ENCODE measurements at regions not wholly inside any gene's neighbourhood (a gene's known extent, or its start where the extent isn't known, plus 50 kb on each side); places are given as distances from the start of the nearest gene placed in this dataset.

DNA sequence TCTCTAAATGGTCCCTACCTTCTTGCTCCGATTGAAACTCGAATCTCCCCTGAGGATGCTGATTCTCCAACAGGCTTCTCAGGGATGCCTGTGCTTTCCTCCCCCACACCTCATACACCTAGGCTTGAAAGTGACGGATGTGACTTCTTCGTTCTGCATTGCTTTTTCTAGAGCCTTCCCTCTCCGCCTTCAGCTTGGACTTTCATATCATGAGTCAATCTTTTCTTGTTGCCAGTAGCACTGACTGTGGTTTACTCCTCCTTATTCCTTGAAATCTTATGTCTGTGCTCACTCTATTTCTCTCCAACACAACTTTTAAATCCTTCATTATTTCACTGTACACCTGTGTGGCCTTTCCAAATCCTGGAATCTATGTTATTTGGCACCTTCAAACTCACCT is 451.4 kb downstream of the TMX3 start:
- H3K27ac Mint-ChIP-seq, result no peak overlapping the region
- DNase-seq (ENCODE audit: low spot score), result no peak
- H3K4me3 ChIP-seq, result no peak overlapping the region
- H3K9me3 Mint-ChIP-seq, result no peaks in the 10 kb centered on the region
- no peak overlapping the region for H3K4me2 ChIP-seq
- H3K27me3 ChIP-seq, result no peaks in the 10 kb centered on the region
- H3K4me1 Mint-ChIP-seq, result no peaks in the 10 kb centered on the region
- H3K79me2 ChIP-seq (ENCODE audit: low read depth), result no peaks in the 10 kb centered on the region
- H3K4me3 Mint-ChIP-seq, result no peak overlapping the region
- H3K27me3 Mint-ChIP-seq (ENCODE audit: insufficient read depth, low read depth), result no peaks in the 10 kb centered on the region
- H4K20me1 ChIP-seq (ENCODE audit: low read depth), result no peaks in the 10 kb centered on the region
- no peak overlapping the region for H3K9ac ChIP-seq
- H3K4me1 ChIP-seq, result no peaks in the 10 kb centered on the region
- TF ChIP-seq CTCF (IDR thresholded peaks at IDR 0.05), result no peak
- no peak for TF ChIP-seq EZH2 (IDR thresholded peaks at IDR 0.05)
- TF ChIP-seq EZH2phosphoT487 (IDR thresholded peaks at IDR 0.05), result no peak
- H3K27ac ChIP-seq, result no peak overlapping the region
- no peaks in the 10 kb centered on the region for H3K36me3 ChIP-seq
- no peak overlapping the region for H2AFZ ChIP-seq (replicated peaks)
- no peaks in the 10 kb centered on the region for H3K36me3 Mint-ChIP-seq
- H3F3A ChIP-seq (ENCODE audit: low read depth), result no peaks in the 10 kb centered on the region
- no peaks in the 10 kb centered on the region for H3K9me3 ChIP-seq (ENCODE audit: low read depth)

DNA sequence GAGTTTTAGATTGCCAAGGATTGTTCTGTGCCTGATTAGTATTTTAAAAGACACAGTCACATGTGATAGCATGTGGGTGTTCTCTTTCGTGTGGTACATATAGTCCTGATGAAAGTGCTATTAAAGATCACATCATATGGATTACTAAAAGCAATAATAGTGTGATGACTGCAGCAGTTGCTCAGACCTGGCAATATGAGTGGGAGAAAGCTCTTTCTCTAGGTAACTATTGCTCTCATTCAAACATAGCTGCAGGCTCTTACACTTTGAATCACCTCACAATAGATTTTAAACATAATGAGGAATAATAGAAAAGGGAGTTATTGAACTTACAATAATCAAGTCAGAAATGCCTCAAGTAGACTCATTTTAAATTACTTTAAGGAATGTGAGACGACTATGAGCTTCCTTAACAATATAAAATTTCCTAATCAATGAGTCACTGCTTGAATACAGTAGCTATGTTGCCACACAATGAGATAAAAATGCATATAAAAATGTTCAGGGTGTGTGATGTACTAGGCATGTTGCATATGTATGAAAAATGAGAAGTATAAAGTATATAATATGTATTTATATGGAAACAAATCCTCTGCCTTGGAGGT is 452.1 kb downstream of the TMX3 start:
- Mint-ChIP-seq H3K27me3 (ENCODE audit: insufficient read depth, low read depth) (no peaks in the 10 kb centered on the region), H3K9me3 (no peaks in the 10 kb centered on the region), H3K4me3 (no peak overlapping the region), H3K27ac (no peak overlapping the region), H3K36me3 (no peaks in the 10 kb centered on the region), H3K4me1 (no peaks in the 10 kb centered on the region)
- Histone ChIP-seq H3K4me1 (no peaks in the 10 kb centered on the region), H3K4me3 (no peak overlapping the region), H3K9me3 (ENCODE audit: low read depth) (no peaks in the 10 kb centered on the region), H3F3A (ENCODE audit: low read depth) (no peaks in the 10 kb centered on the region), H3K36me3 (no peaks in the 10 kb centered on the region), H3K27ac (no peak overlapping the region), H3K27me3 (no peaks in the 10 kb centered on the region), H3K4me2 (no peak overlapping the region), H2AFZ (replicated peaks) (no peak overlapping the region), H3K9ac (no peak overlapping the region), H4K20me1 (ENCODE audit: low read depth) (no peaks in the 10 kb centered on the region), H3K79me2 (ENCODE audit: low read depth) (no peaks in the 10 kb centered on the region)
- no peak for TF ChIP-seq CTCF (IDR thresholded peaks at IDR 0.05)
- no peak for TF ChIP-seq EZH2phosphoT487 (IDR thresholded peaks at IDR 0.05)
- TF ChIP-seq EZH2 (IDR thresholded peaks at IDR 0.05), result no peak
- no peak for DNase-seq (ENCODE audit: low spot score)

DNA sequence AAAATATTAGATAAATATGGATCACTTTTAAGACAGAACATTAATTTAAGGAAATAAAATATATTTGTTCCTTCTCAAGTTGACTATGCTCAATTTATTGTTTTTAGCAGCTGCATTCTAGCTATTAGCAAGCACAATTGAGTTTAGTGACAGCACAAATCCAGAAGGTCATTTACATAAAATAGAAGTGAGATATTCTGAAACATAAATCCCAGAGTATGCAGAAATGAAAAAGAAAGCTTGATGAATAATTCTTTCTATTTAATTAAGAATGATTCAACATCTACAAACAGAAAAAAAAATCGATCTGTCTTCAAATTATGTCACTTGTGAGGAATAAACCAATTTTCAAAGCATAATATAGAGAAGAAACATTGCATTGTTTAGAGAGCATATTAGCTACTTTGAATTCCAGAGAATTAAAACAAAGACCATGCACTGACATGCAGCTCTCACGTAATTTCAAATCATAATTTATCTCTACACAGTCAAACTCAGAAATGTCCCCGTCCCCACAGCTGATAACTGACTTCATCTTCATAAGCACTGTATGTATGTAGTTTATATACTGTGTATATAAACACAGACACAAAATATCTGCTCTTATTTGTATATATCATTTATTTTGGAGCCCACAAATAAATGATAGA is 458.4 kb downstream of the TMX3 start:
- no peak overlapping the region for H3K27ac ChIP-seq
- H3K4me2 ChIP-seq, result no peak overlapping the region
- H3K9me3 ChIP-seq (ENCODE audit: low read depth), result no peaks in the 10 kb centered on the region
- no peaks in the 10 kb centered on the region for H3K4me1 Mint-ChIP-seq
- H3F3A ChIP-seq (ENCODE audit: low read depth), result no peaks in the 10 kb centered on the region
- H3K27me3 Mint-ChIP-seq (ENCODE audit: insufficient read depth, low read depth), result no peaks in the 10 kb centered on the region
- H3K27me3 ChIP-seq, result no peaks in the 10 kb centered on the region
- H3K4me3 Mint-ChIP-seq, result no peak overlapping the region
- no peak for DNase-seq (ENCODE audit: low spot score)
- TF ChIP-seq EZH2 (IDR thresholded peaks at IDR 0.05) (no peak), CTCF (IDR thresholded peaks at IDR 0.05) (no peak), EZH2phosphoT487 (IDR thresholded peaks at IDR 0.05) (no peak)
- no peaks in the 10 kb centered on the region for H3K4me1 ChIP-seq
- H3K9ac ChIP-seq, result no peak overlapping the region
- H4K20me1 ChIP-seq (ENCODE audit: low read depth), result no peaks in the 10 kb centered on the region
- no peaks in the 10 kb centered on the region for H3K79me2 ChIP-seq (ENCODE audit: low read depth)
- H3K36me3 Mint-ChIP-seq, result no peaks in the 10 kb centered on the region
- no peaks in the 10 kb centered on the region for H3K36me3 ChIP-seq
- no peak overlapping the region for H2AFZ ChIP-seq (replicated peaks)
- no peak overlapping the region for H3K27ac Mint-ChIP-seq
- H3K9me3 Mint-ChIP-seq, result no peaks in the 10 kb centered on the region
- no peak overlapping the region for H3K4me3 ChIP-seq
